GM23338 (cell line): ENCODE measurements at regions not wholly inside any gene's neighbourhood (a gene's known extent, or its start where the extent isn't known, plus 50 kb on each side); places are given as distances from the start of the nearest gene placed in this dataset.

ENCODE experiments used
- EZH2 ChIP-seq: fragments of 200-600 bp; sonication (generic); IDR thresholded peaks from one replicate; pipeline ENCODE4 v1.8.0; 2017; ENCODE audit warnings: antibody characterized with exemption, mild to moderate bottlenecking, low read depth; ENCODE audit not compliant: unreplicated experiment
- EZH2phosphoT487 ChIP-seq: fragments of 200-600 bp; sonication (generic); IDR thresholded peaks from one replicate; pipeline ENCODE4 v1.8.1; 2018; ENCODE audit warnings: antibody characterized with exemption; ENCODE audit not compliant: unreplicated experiment
- JUNB ChIP-seq: IDR thresholded peaks from one replicate; pipeline ENCODE4 v1.6.1; 2016; ENCODE audit warnings: antibody characterized with exemption; ENCODE audit not compliant: unreplicated experiment
- POLR2AphosphoS5 ChIP-seq: IDR thresholded peaks from 2 replicates; pipeline ENCODE4 v1.6.1; 2016; ENCODE audit warnings: antibody characterized with exemption, low read depth
- REST ChIP-seq: IDR thresholded peaks from one replicate; pipeline ENCODE4 v1.6.1; 2018; ENCODE audit warnings: antibody characterized with exemption; ENCODE audit not compliant: unreplicated experiment
- STAT1 ChIP-seq: IDR thresholded peaks from one replicate; pipeline ENCODE4 v1.6.1; 2016; ENCODE audit warnings: antibody characterized with exemption; ENCODE audit not compliant: unreplicated experiment
- ZNF114 ChIP-seq: fragments of 250-450 bp; sonication (Bioruptor Pico); IDR thresholded peaks from 2 replicates; pipeline ENCODE4 v1.5.0; 2020; ENCODE audit warnings: mild to moderate bottlenecking, moderate library complexity
- ZNF462 ChIP-seq: fragments of 250-450 bp; sonication (Bioruptor Pico); IDR thresholded peaks from 2 replicates; pipeline ENCODE4 v1.5.0; 2020; ENCODE audit warnings: mild to moderate bottlenecking, moderate library complexity

GRCh38 chrX:13507893-13508292 is 61.5 kb upstream of the EGFL6 start (continued):
- TF ChIP-seq ZNF462 (no peak), REST (no peak), ZNF114 (no peak), EZH2phosphoT487 (no peak), POLR2AphosphoS5 (no peak), EZH2 (no peak), STAT1 (no peak), JUNB (no peak)
